HUES48 (cell line): ENCODE measurements at regions not wholly inside any gene's neighbourhood (a gene's known extent, or its start where the extent isn't known, plus 50 kb on each side); places are given as distances from the start of the nearest gene placed in this dataset.

Experiments used
- H3K27ac ChIP-seq: one replicate; pipeline ENCODE4 v1.7.0; 2013; ENCODE audit warnings: low read depth, low read length, inconsistent platforms
- H3K27me3 ChIP-seq: 2 replicates; pipeline ENCODE4 v1.6.1; 2013; ENCODE audit warnings: mild to moderate bottlenecking, low read length; ENCODE audit not compliant: control insufficient read depth, insufficient read depth
- H3K36me3 ChIP-seq: 2 replicates; pipeline ENCODE4 v1.6.1; 2013; ENCODE audit warnings: low read length; ENCODE audit not compliant: control insufficient read depth, insufficient read depth
- H3K4me1 ChIP-seq: 2 replicates; pipeline ENCODE4 v1.6.1; 2013; ENCODE audit warnings: mild to moderate bottlenecking, low read length; ENCODE audit not compliant: control insufficient read depth, insufficient read depth
- H3K4me3 ChIP-seq: 2 replicates; pipeline ENCODE4 v1.5.1; 2013; ENCODE audit warnings: mild to moderate bottlenecking, low read depth, low read length
- H3K9ac ChIP-seq: 2 replicates; pipeline ENCODE4 v1.6.1; 2013; ENCODE audit warnings: mild to moderate bottlenecking, low read depth, low read length, moderate library complexity
- H3K9me3 ChIP-seq: 2 replicates; pipeline ENCODE4 v1.6.1; 2013; ENCODE audit warnings: low read length; ENCODE audit not compliant: control insufficient read depth, insufficient read depth

GRCh38 chr16:48865520-48865919, 255.5 kb upstream of the N4BP1 start:
- Histone ChIP-seq H3K36me3 (no peaks in the 10 kb centered on the region), H3K9me3 (no peaks in the 10 kb centered on the region), H3K9ac (no peak overlapping the region), H3K4me1 (no peaks in the 10 kb centered on the region), H3K27ac (no peak overlapping the region), H3K4me3 (no peak overlapping the region), H3K27me3 (no peaks in the 10 kb centered on the region)

DNA sequence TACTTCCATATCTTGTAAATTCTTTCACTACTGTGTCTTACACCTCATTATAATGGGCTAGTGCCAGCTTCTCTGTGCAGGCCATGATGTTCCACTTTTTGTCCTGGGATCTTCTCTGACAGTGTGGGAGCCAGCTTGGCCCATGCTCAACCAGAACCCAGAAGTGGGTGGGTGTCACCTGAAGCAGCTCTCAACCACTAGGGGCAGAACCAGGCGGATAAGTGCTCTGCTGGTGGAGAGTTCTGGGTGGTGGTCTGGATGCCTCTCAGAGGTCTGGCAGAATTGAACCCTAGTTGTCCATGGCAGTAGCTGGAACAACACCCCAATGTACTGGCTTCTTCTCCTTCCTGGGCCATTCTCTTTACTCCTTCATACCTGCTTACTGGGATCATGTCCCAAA, 254.1 kb upstream of the N4BP1 start:
- Histone ChIP-seq H3K27me3 (no peaks in the 10 kb centered on the region), H3K4me1 (no peaks in the 10 kb centered on the region), H3K9ac (no peak overlapping the region), H3K27ac (no peak overlapping the region), H3K36me3 (no peaks in the 10 kb centered on the region), H3K9me3 (no peaks in the 10 kb centered on the region), H3K4me3 (no peak overlapping the region)

DNA sequence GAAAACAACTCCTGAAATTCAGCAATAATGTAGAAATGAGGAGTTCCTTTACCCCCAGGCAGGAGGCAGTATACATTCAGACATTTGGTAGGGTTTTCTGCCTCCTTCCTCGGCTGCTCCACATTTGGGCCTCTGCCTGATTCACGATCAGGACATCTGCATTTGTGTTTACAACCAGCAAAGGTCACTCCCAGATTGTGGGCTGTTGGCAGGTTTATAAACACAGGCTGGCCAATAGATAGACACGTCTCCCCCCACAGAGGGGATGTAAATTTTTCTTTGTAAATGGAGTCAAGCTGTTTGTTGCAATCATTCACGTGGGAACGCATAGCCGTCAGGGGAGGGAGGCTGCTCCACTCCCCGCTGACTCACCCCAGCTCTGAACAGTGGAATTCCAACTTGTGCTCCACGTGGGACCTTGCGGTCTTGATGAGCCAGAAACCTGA, 252.1 kb upstream of the N4BP1 start:
- H3K27ac ChIP-seq = no peak overlapping the region
- no peaks in the 10 kb centered on the region for H3K9me3 ChIP-seq
- H3K27me3 ChIP-seq = no peaks in the 10 kb centered on the region
- H3K4me1 ChIP-seq = no peaks in the 10 kb centered on the region
- H3K9ac ChIP-seq = no peak overlapping the region
- H3K36me3 ChIP-seq = no peaks in the 10 kb centered on the region
- no peak overlapping the region for H3K4me3 ChIP-seq

DNA sequence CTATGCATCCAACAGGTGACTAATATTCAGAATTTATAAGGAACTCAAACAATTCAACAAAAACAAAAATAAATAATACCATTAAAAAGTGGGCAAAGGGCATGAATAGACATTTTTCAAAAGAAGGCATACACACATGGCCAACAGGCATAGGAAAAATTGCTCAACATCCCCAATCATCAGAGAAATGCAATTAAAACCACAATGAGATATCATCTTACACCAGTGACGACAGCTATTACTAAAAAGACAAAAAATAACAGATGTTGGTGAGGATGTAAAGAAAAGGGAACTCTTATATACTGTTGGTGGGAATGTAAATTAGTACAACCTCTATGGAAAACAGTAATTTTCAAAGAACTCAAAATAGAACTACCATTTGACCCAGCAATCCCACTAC, 250.4 kb upstream of the N4BP1 start:
- H3K27me3 ChIP-seq = no peaks in the 10 kb centered on the region
- no peak overlapping the region for H3K27ac ChIP-seq
- no peaks in the 10 kb centered on the region for H3K9me3 ChIP-seq
- H3K4me1 ChIP-seq = no peaks in the 10 kb centered on the region
- no peak overlapping the region for H3K4me3 ChIP-seq
- H3K36me3 ChIP-seq = no peaks in the 10 kb centered on the region
- no peak overlapping the region for H3K9ac ChIP-seq

DNA sequence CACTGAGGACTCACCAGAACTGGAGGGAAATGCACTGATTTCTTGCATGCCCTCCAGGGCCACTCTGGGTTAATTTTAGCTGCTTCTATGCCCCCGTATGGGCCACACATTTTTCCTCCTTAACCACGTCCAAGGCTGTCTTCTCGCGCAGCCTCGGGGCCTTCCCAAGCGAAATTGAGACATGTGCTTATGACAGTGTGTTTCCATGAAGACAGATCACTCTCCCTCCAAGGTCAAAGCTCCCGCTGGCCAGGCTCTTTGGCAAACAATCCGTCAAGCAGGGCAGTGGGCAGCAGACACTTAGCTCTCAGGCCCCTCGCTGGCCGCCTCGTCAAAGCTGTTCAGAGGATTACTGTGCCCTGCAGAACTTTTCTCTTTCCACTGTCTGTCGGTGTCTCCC, 243.0 kb upstream of the N4BP1 start:
- Histone ChIP-seq H3K4me1 (no peaks in the 10 kb centered on the region), H3K27me3 (no peaks in the 10 kb centered on the region), H3K27ac (no peak overlapping the region), H3K9me3 (no peaks in the 10 kb centered on the region), H3K9ac (no peak overlapping the region), H3K36me3 (no peaks in the 10 kb centered on the region), H3K4me3 (no peak overlapping the region)

- no peak overlapping the region for H3K9ac ChIP-seq
- H3K4me1 ChIP-seq = no peaks in the 10 kb centered on the region
- no peaks in the 10 kb centered on the region for H3K9me3 ChIP-seq
- H3K4me3 ChIP-seq = no peak overlapping the region
- H3K27me3 ChIP-seq = no peaks in the 10 kb centered on the region
- H3K36me3 ChIP-seq = no peaks in the 10 kb centered on the region
- H3K27ac ChIP-seq = no peak overlapping the region
Observed at GRCh38 chr16:48852458-48852857, 242.5 kb upstream of the N4BP1 start.

- Histone ChIP-seq H3K27me3 (no peaks in the 10 kb centered on the region), H3K4me1 (no peaks in the 10 kb centered on the region), H3K4me3 (no peak overlapping the region), H3K9me3 (no peaks in the 10 kb centered on the region), H3K27ac (no peak overlapping the region), H3K9ac (no peak overlapping the region), H3K36me3 (no peaks in the 10 kb centered on the region)
Observed at GRCh38 chr16:48850097-48850770, 240.3 kb upstream of the N4BP1 start.

GRCh38 chr16:48846277-48846676, 236.3 kb upstream of the N4BP1 start:
- no peak overlapping the region for H3K9ac ChIP-seq
- H3K9me3 ChIP-seq = no peaks in the 10 kb centered on the region
- H3K4me3 ChIP-seq = no peak overlapping the region
- no peaks in the 10 kb centered on the region for H3K27me3 ChIP-seq
- H3K36me3 ChIP-seq = no peaks in the 10 kb centered on the region
- H3K4me1 ChIP-seq = no peaks in the 10 kb centered on the region
- no peak overlapping the region for H3K27ac ChIP-seq

DNA sequence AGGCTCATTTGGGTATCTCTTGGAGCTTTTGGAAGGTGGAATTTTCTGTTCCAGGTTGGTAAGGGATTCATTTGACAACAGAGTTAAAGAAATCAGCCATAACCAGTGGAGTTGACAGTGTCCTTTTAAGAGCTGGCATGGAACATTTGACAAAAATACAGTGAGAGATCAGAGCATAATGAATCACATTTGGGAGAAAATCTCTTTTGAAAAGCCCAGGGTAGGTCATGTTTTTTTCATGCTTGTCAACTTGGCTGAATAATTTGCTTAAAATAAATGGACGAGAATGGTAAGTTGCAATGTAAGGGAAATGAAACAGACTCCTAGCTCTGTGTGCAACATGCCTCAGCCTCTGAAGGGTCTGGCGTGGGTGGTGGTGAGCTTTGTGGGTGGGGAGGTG, 235.3 kb upstream of the N4BP1 start:
- no peaks in the 10 kb centered on the region for H3K27me3 ChIP-seq
- H3K36me3 ChIP-seq = no peaks in the 10 kb centered on the region
- H3K4me1 ChIP-seq = no peaks in the 10 kb centered on the region
- H3K9ac ChIP-seq = no peak overlapping the region
- no peak overlapping the region for H3K27ac ChIP-seq
- H3K4me3 ChIP-seq = no peak overlapping the region
- H3K9me3 ChIP-seq = no peaks in the 10 kb centered on the region

- H3K4me1 ChIP-seq = no peaks in the 10 kb centered on the region
- no peaks in the 10 kb centered on the region for H3K27me3 ChIP-seq
- H3K27ac ChIP-seq = no peak overlapping the region
- H3K4me3 ChIP-seq = no peak overlapping the region
- no peaks in the 10 kb centered on the region for H3K9me3 ChIP-seq
- no peaks in the 10 kb centered on the region for H3K36me3 ChIP-seq
- H3K9ac ChIP-seq = no peak overlapping the region
Observed at GRCh38 chr16:48838349-48838748, 228.4 kb upstream of the N4BP1 start.

GRCh38 chr16:48836636-48837035, 226.7 kb upstream of the N4BP1 start:
- Histone ChIP-seq H3K4me1 (0 out of 2 replicates have a peak, but pooled peaks cover under 1% of the 10 kb centered on the region), H3K36me3 (no peaks in the 10 kb centered on the region), H3K9ac (no peak overlapping the region), H3K27ac (no peak overlapping the region), H3K9me3 (no peaks in the 10 kb centered on the region), H3K27me3 (no peaks in the 10 kb centered on the region), H3K4me3 (no peak overlapping the region)
